ENCODE measurements at regions not wholly inside any gene's neighbourhood (a gene's known extent, or its start where the extent isn't known, plus 50 kb on each side); places are given as distances from the start of the nearest gene placed in this dataset.
"Not testable (repeated sequence)": the region's sequence is repeated elsewhere in the genome, so short reads cannot be mapped to it uniquely, and the experiment has no call there.

DNA sequence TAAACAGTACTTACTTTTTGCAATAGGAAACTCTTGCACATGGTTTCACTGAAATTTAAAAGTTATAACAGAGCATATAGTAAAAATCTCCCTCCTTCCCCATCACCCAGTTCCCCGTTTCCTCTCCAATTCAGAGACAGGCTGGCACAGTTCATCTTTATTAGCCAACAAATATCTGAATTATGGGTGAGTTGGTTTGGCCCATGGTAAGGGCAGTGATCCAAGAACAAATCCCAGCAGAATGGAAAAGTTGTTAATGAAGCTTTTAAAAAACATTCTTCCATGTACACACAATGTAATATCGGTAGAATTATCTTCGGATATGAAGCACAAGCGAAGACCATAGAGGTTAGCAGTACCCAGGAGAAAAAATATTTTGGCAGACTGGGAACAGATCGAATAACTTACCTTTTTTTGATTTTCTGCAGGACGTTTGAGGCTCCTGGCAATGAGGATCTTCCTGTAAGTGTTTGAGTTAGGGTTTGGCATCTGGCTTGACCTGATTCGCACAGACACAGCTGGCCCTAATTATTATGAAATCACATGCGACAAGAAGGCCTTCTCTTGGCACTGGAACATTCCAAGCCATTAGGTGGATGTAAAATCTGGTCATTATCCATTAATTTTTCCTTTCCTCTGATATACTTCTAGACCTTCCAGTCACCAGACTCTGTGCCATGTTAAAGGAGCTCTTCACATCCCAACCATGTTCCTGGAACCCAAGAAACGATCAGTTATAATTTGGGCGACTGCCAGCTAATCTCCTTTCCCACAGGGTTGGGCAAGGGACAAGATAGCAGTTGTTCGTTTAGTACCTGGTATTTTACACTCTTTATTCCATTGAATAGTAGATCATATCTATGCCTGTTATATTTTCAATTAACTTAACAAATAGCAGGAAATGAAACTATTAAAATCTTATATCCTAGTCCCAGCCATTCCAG is 139.4 kb upstream of the TSC22D1 start:
- Histone ChIP-seq H3K9ac (ENCODE audit: low read length) (no peak overlapping the region), H3K4me2 (ENCODE audit: low read length) (no peak overlapping the region), H3K27ac (ENCODE audit: low read length) (no peak overlapping the region), H4K20me1 (ENCODE audit: insufficient read depth, low read length) (no peaks in the 10 kb centered on the region), H3K36me3 (replicated peaks; ENCODE audit: low read depth, low read length) (no peaks in the 10 kb centered on the region), H3K79me2 (ENCODE audit: low read length) (no peaks in the 10 kb centered on the region), H3K9me3 (ENCODE audit: insufficient read depth, low read length) (no peaks in the 10 kb centered on the region), H2AFZ (ENCODE audit: low read depth, low read length) (no peak overlapping the region), H3K27me3 (ENCODE audit: low read depth, low read length) (no peaks in the 10 kb centered on the region; the same call in 1 of the 2 replicates), H3K4me3 (ENCODE audit: low read length) (no peak overlapping the region), H3K4me1 (ENCODE audit: low read length) (peaks cover 8% of the 10 kb centered on the region)
- no peak for TF ChIP-seq EZH2phosphoT487 (IDR thresholded peaks at IDR 0.05; ENCODE audit: low read depth)
- TF ChIP-seq CTCF (IDR thresholded peaks at IDR 0.05; ENCODE audit: low read depth, low read length): no peak

- no peaks in the 10 kb centered on the region for H3K36me3 ChIP-seq (replicated peaks; ENCODE audit: low read depth, low read length)
- H3K27me3 ChIP-seq (ENCODE audit: low read depth, low read length): no peaks in the 10 kb centered on the region; the same call in 1 of the 2 replicates
- TF ChIP-seq EZH2phosphoT487 (IDR thresholded peaks at IDR 0.05; ENCODE audit: low read depth) (no peak), CTCF (IDR thresholded peaks at IDR 0.05; ENCODE audit: low read depth, low read length) (no peak)
- H3K4me3 ChIP-seq (ENCODE audit: low read length): no peak overlapping the region
- H3K9ac ChIP-seq (ENCODE audit: low read length): no peak overlapping the region
- no peaks in the 10 kb centered on the region for H3K79me2 ChIP-seq (ENCODE audit: low read length)
- no peak overlapping the region for H3K27ac ChIP-seq (ENCODE audit: low read length)
- no peak overlapping the region for H3K4me2 ChIP-seq (ENCODE audit: low read length)
- no peaks in the 10 kb centered on the region for H4K20me1 ChIP-seq (ENCODE audit: insufficient read depth, low read length)
- H3K9me3 ChIP-seq (ENCODE audit: insufficient read depth, low read length): no peaks in the 10 kb centered on the region
- H2AFZ ChIP-seq (ENCODE audit: low read depth, low read length): no peak overlapping the region
- peaks cover 13% of the 10 kb centered on the region for H3K4me1 ChIP-seq (ENCODE audit: low read length)
Observed at GRCh38 chr13:44713788-44714469, 137.8 kb upstream of the TSC22D1 start.

DNA sequence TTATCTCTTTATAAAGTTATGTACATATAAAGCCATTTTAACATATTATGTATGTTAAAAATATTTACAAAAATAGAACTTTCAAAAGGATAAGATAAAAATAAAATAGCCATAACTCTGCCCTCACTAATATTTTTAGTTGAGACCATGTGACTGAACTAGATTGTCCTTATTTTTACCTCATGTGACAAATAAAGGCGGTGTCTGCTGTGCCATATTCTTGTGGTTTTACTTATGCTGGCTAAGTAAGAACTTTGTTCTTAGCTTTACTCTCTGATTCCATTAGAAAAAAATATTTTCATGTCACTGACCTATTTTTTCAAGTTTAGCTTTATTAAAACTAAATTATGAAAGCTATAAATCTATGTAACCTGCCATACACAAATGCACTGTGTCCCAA is 135.6 kb upstream of the TSC22D1 start:
- Histone ChIP-seq H3K9me3 (ENCODE audit: insufficient read depth, low read length) (no peaks in the 10 kb centered on the region), H3K4me2 (ENCODE audit: low read length) (no peak overlapping the region), H3K36me3 (replicated peaks; ENCODE audit: low read depth, low read length) (no peaks in the 10 kb centered on the region), H3K4me3 (ENCODE audit: low read length) (no peak overlapping the region), H3K27me3 (ENCODE audit: low read depth, low read length) (no peaks in the 10 kb centered on the region; the same call in 1 of the 2 replicates), H4K20me1 (ENCODE audit: insufficient read depth, low read length) (no peaks in the 10 kb centered on the region), H3K27ac (ENCODE audit: low read length) (no peak overlapping the region), H2AFZ (ENCODE audit: low read depth, low read length) (no peak overlapping the region), H3K9ac (ENCODE audit: low read length) (no peak overlapping the region), H3K79me2 (ENCODE audit: low read length) (no peaks in the 10 kb centered on the region), H3K4me1 (ENCODE audit: low read length) (peaks cover 13% of the 10 kb centered on the region)
- TF ChIP-seq CTCF (IDR thresholded peaks at IDR 0.05; ENCODE audit: low read depth, low read length) (no peak), EZH2phosphoT487 (IDR thresholded peaks at IDR 0.05; ENCODE audit: low read depth) (no peak)

DNA sequence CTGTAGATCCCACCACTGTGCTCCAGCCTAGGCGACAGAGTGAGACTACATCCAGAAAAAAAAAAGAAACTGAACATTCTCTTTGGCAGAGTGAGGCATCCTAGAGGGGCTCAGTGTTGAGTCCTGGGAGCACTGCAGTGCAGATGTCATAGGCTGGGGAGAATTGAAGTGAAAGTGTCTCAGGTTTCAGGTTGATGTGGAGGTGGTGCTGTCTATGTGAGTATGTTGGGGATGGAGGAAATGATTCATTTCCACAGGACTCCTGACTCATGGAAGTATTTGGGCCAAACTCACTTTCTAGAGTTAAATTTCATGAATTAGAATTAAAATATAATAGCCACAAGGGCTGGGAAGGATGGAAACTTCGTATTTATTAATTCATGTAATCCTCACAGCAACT is 134.4 kb upstream of the TSC22D1 start:
- H3K27me3 ChIP-seq (ENCODE audit: low read depth, low read length): no peaks in the 10 kb centered on the region; the same call in 1 of the 2 replicates
- H3K79me2 ChIP-seq (ENCODE audit: low read length): no peaks in the 10 kb centered on the region
- no peak overlapping the region for H3K27ac ChIP-seq (ENCODE audit: low read length)
- no peak overlapping the region for H2AFZ ChIP-seq (ENCODE audit: low read depth, low read length)
- H3K9ac ChIP-seq (ENCODE audit: low read length): no peak overlapping the region
- no peaks in the 10 kb centered on the region for H3K9me3 ChIP-seq (ENCODE audit: insufficient read depth, low read length)
- peaks cover 13% of the 10 kb centered on the region for H3K4me1 ChIP-seq (ENCODE audit: low read length)
- TF ChIP-seq EZH2phosphoT487 (IDR thresholded peaks at IDR 0.05; ENCODE audit: low read depth): no peak
- TF ChIP-seq CTCF (IDR thresholded peaks at IDR 0.05; ENCODE audit: low read depth, low read length): no peak
- peak overlapping the region; percentile 47 for H3K4me2 ChIP-seq (ENCODE audit: low read length)
- no peak overlapping the region for H3K4me3 ChIP-seq (ENCODE audit: low read length)
- H4K20me1 ChIP-seq (ENCODE audit: insufficient read depth, low read length): no peaks in the 10 kb centered on the region
- no peaks in the 10 kb centered on the region for H3K36me3 ChIP-seq (replicated peaks; ENCODE audit: low read depth, low read length)

DNA sequence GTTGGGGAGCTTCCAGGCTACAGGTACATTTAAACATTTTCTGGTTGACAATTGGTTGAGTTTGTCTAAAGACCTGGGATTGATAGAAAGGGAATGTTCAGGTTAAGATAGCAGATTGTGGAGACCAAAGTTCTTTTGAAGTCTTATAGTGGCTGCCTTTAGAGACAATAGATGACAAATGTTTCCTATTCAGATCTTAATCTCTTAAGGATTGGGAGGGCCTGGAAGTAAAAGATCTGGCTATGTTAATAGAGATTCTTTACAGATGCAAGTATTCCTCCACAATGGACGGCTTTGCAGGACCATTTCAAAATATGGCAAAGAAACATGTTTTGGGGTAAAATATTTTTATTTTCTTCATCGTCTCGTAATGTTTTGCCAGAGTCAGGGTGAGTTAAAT is 128.7 kb upstream of the TSC22D1 start:
- H3K4me1 ChIP-seq (ENCODE audit: low read length); H3K9me3 ChIP-seq (ENCODE audit: insufficient read depth, low read length); H3K4me2 ChIP-seq (ENCODE audit: low read length); H3K36me3 ChIP-seq (replicated peaks; ENCODE audit: low read depth, low read length); H4K20me1 ChIP-seq (ENCODE audit: insufficient read depth, low read length); H3K27me3 ChIP-seq (ENCODE audit: low read depth, low read length); H2AFZ ChIP-seq (ENCODE audit: low read depth, low read length); H3K27ac ChIP-seq (ENCODE audit: low read length); H3K4me3 ChIP-seq (ENCODE audit: low read length); H3K79me2 ChIP-seq (ENCODE audit: low read length); H3K9ac ChIP-seq (ENCODE audit: low read length): not testable (repeated sequence)
